HL-60 (cell line): ENCODE measurements at regions not wholly inside any gene's neighbourhood (a gene's known extent, or its start where the extent isn't known, plus 50 kb on each side); places are given as distances from the start of the nearest gene placed in this dataset.

ENCODE experiments used
- DNase-seq, 2 experiments: peaks; one replicate each; pipeline ENCODE4 v3.0.0-alpha.2; 2010 to 2020; ENCODE audit warnings: low read depth in 1 of 2, low spot score in 1 of 2
- H3K27ac ChIP-seq: fragments of 250-450 bp; sonication (Bioruptor Pico); replicated peaks from 2 replicates; pipeline ENCODE4 v1.5.1; 2020; ENCODE audit warnings: mild to moderate bottlenecking, moderate library complexity
- H3K27me3 ChIP-seq: fragments of 250-450 bp; sonication (Bioruptor Pico); 2 replicates; pipeline ENCODE4 v1.5.1; 2021; ENCODE audit warnings: mild to moderate bottlenecking, moderate library complexity; ENCODE audit not compliant: insufficient read depth, poor library complexity, severe bottlenecking
- H3K4me3 ChIP-seq: replicated peaks from 2 replicates; pipeline ENCODE4 v1.5.1; 2011; ENCODE audit warnings: mild to moderate bottlenecking, control low read depth, low read length; ENCODE audit not compliant: insufficient read depth
- CTCF ChIP-seq: IDR thresholded peaks from one replicate; pipeline ENCODE4 v1.5.1; 2011; ENCODE audit warnings: low read length, control low read depth, inconsistent platforms; ENCODE audit not compliant: insufficient read depth
- GABPA ChIP-seq: IDR thresholded peaks from 2 replicates; pipeline ENCODE4 v1.6.1; 2012; ENCODE audit warnings: low read depth
- POLR2AphosphoS5 ChIP-seq: IDR thresholded peaks from 2 replicates; pipeline ENCODE4 v1.6.1; 2012; ENCODE audit warnings: low read depth
- SPI1 ChIP-seq: IDR thresholded peaks from 2 replicates; pipeline ENCODE4 v1.6.1; 2012; ENCODE audit warnings: low read depth, mild to moderate bottlenecking, borderline replicate concordance
- TF ChIP-seq, protein P1 (sequence below): IDR thresholded peaks from 2 replicates; pipeline ENCODE4 v1.6.1; 2012; ENCODE audit warnings: low read depth; ENCODE audit not compliant: insufficient replicate concordance

DNA sequence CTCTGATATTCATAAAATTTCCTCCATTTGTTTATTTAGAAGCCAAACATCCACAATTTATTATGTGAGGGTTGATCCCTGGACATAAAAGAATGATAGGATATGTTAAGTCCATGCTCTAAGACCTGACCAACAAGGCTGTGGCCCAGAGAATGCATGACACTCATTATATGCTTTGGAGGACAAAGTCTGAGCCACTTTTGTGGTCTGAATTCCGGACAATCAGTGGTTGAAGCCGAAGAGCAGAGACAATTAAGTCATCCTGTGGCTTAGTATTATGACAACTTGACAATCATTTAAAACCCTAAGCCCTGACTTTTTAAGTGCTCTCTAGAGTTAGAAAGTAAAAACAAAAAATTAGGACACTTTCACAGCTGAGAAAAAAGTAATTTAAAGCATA lies 483.3 kb downstream of the PLCL1 start:
- TF ChIP-seq CTCF: no peak
- TF ChIP-seq SPI1: no peak
- TF ChIP-seq POLR2AphosphoS5: no peak
- TF ChIP-seq, protein P1, sequence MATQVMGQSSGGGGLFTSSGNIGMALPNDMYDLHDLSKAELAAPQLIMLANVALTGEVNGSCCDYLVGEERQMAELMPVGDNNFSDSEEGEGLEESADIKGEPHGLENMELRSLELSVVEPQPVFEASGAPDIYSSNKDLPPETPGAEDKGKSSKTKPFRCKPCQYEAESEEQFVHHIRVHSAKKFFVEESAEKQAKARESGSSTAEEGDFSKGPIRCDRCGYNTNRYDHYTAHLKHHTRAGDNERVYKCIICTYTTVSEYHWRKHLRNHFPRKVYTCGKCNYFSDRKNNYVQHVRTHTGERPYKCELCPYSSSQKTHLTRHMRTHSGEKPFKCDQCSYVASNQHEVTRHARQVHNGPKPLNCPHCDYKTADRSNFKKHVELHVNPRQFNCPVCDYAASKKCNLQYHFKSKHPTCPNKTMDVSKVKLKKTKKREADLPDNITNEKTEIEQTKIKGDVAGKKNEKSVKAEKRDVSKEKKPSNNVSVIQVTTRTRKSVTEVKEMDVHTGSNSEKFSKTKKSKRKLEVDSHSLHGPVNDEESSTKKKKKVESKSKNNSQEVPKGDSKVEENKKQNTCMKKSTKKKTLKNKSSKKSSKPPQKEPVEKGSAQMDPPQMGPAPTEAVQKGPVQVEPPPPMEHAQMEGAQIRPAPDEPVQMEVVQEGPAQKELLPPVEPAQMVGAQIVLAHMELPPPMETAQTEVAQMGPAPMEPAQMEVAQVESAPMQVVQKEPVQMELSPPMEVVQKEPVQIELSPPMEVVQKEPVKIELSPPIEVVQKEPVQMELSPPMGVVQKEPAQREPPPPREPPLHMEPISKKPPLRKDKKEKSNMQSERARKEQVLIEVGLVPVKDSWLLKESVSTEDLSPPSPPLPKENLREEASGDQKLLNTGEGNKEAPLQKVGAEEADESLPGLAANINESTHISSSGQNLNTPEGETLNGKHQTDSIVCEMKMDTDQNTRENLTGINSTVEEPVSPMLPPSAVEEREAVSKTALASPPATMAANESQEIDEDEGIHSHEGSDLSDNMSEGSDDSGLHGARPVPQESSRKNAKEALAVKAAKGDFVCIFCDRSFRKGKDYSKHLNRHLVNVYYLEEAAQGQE: no peak
- no peak for TF ChIP-seq GABPA
- no peak overlapping the region for H3K4me3 ChIP-seq
- DNase-seq: no peak
- no peaks in the 10 kb centered on the region for H3K27me3 ChIP-seq
- H3K27ac ChIP-seq: no peak overlapping the region

- no peak overlapping the region for H3K27ac ChIP-seq
- DNase-seq: no peak
- no peak overlapping the region for H3K4me3 ChIP-seq
- H3K27me3 ChIP-seq: no peaks in the 10 kb centered on the region
- TF ChIP-seq, protein P1: no peak
- TF ChIP-seq SPI1 (no peak), CTCF (no peak), POLR2AphosphoS5 (no peak), GABPA (no peak)
Measured at GRCh38 chr2:198285216-198285615, 480.8 kb downstream of the PLCL1 start.

GRCh38 chr2:198283146-198283545 lies 478.8 kb downstream of the PLCL1 start:
- Histone ChIP-seq H3K27me3 (no peaks in the 10 kb centered on the region), H3K4me3 (no peak overlapping the region), H3K27ac (no peak overlapping the region)
- TF ChIP-seq SPI1 (no peak), CTCF (no peak), GABPA (no peak), POLR2AphosphoS5 (no peak)
- TF ChIP-seq, protein P1: no peak
- DNase-seq: no peak
